OCI-LY3 (cell line): ENCODE measurements at regions not wholly inside any gene's neighbourhood (a gene's known extent, or its start where the extent isn't known, plus 50 kb on each side); places are given as distances from the start of the nearest gene placed in this dataset.

Experiments
- EZH2phosphoT487 ChIP-seq: fragments of 200-600 bp; shearing (Covaris generic); IDR thresholded peaks from 2 replicates; pipeline ENCODE4 v1.6.1; 2018; ENCODE audit warnings: antibody characterized with exemption, mixed run types, low read depth
- TF ChIP-seq, protein P1 (sequence below): fragments of 200-600, 300-600 bp; sonication (generic); IDR thresholded peaks from 2 replicates; pipeline ENCODE4 v1.5.1; 2014; ENCODE audit warnings: antibody characterized with exemption, low read length, low read depth

GRCh38 chr12:78473561-78473960 is 391.0 kb upstream of the SYT1 start:
- TF ChIP-seq, protein P1, sequence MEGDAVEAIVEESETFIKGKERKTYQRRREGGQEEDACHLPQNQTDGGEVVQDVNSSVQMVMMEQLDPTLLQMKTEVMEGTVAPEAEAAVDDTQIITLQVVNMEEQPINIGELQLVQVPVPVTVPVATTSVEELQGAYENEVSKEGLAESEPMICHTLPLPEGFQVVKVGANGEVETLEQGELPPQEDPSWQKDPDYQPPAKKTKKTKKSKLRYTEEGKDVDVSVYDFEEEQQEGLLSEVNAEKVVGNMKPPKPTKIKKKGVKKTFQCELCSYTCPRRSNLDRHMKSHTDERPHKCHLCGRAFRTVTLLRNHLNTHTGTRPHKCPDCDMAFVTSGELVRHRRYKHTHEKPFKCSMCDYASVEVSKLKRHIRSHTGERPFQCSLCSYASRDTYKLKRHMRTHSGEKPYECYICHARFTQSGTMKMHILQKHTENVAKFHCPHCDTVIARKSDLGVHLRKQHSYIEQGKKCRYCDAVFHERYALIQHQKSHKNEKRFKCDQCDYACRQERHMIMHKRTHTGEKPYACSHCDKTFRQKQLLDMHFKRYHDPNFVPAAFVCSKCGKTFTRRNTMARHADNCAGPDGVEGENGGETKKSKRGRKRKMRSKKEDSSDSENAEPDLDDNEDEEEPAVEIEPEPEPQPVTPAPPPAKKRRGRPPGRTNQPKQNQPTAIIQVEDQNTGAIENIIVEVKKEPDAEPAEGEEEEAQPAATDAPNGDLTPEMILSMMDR, result no peak
- TF ChIP-seq EZH2phosphoT487, result no peak
